A549 (cell line): ENCODE measurements at regions not wholly inside any gene's neighbourhood (a gene's known extent, or its start where the extent isn't known, plus 50 kb on each side); places are given as distances from the start of the nearest gene placed in this dataset.

Experiments used
- CBX2 ChIP-seq: fragments of 200-600 bp; sonication (generic); IDR thresholded peaks from 2 replicates; pipeline ENCODE4 v1.6.1; 2016; ENCODE audit warnings: low read depth, mild to moderate bottlenecking, borderline replicate concordance
- EP300 ChIP-seq, 2 experiments: fragments of >200 bp; sonication (Bioruptor Twin); formaldehyde crosslinking; IDR thresholded peaks; 2 replicates in 1 of 2; 3 replicates in 1 of 2; pipeline ENCODE4 v1.6.1; 2016 to 2017
- MAX ChIP-seq: IDR thresholded peaks from 2 replicates; pipeline ENCODE4 v1.6.1; 2012
- NPAS2 ChIP-seq: fragments of 250-450 bp; sonication (Bioruptor Pico); IDR thresholded peaks from 2 replicates; pipeline ENCODE4 v1.8.0; 2022; ENCODE audit warnings: mild to moderate bottlenecking, moderate library complexity, borderline replicate concordance
- POLR2A ChIP-seq: IDR thresholded peaks from 2 replicates; pipeline ENCODE4 v1.6.1; 2012; ENCODE audit warnings: mild to moderate bottlenecking, low read length

DNA sequence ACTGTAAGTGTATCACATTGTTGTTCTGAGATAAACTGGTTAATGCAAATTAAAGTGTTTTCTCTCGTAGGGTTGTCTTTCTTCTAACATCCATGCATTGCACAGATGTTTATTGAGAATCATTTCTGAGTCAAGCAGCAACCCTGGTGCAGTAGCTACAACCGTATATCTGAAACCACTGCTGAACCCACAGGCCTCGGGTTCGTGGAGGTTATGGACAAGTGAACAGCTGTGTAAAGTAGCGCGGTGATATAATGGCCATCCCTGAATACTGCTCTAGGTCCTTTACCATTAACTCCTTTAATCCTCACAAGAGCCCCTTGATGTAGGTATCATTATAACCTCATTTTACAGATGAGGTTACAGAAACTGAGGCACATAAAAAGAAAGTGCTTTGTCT lies 486.1 kb upstream of the TMEM132C start:
- no peak for TF ChIP-seq MAX
- no peak for TF ChIP-seq EP300 (IDR thresholded peaks at IDR 0.05)
- no peak for TF ChIP-seq POLR2A
- TF ChIP-seq NPAS2: no peak
- TF ChIP-seq CBX2: no peak
